Dendritic cell treated with granulocyte-macrophage colony-stimulating factor and Interleukin-4, amounts not matched to agents 40 ng/mL and 50 ng/mL, for 4 days (primary cell): ENCODE measurements at regions not wholly inside any gene's neighbourhood (a gene's known extent, or its start where the extent isn't known, plus 50 kb on each side); places are given as distances from the start of the nearest gene placed in this dataset.

Experiments used
- H3K27ac Mint-ChIP-seq: one replicate; pipeline ENCODE4 v1.8.0; 2022; ENCODE audit warnings: mild to moderate bottlenecking, mixed read lengths
- H3K27me3 Mint-ChIP-seq: one replicate; pipeline ENCODE4 v1.8.0; 2022; ENCODE audit warnings: mild to moderate bottlenecking, mixed read lengths
- H3K36me3 Mint-ChIP-seq: one replicate; pipeline ENCODE4 v1.8.0; 2022; ENCODE audit warnings: low read depth, mixed read lengths
- H3K4me1 Mint-ChIP-seq: one replicate; pipeline ENCODE4 v1.8.0; 2022; ENCODE audit warnings: low read depth, mixed read lengths
- H3K4me3 Mint-ChIP-seq: one replicate; pipeline ENCODE4 v1.8.0; 2022; ENCODE audit warnings: mild to moderate bottlenecking, moderate library complexity, mixed read lengths
- H3K9me3 Mint-ChIP-seq: one replicate; pipeline ENCODE4 v1.8.0; 2022; ENCODE audit warnings: mixed read lengths
- intact Hi-C: fragments of 100-400 bp; cut with micrococcal nuclease; formaldehyde crosslinking; loops from one replicate; pipeline ENCODE4 v1.15.0; 2022

- Mint-ChIP-seq H3K36me3 (no peaks in the 10 kb centered on the region), H3K4me1 (no peaks in the 10 kb centered on the region), H3K27ac (no peak overlapping the region), H3K9me3 (no peaks in the 10 kb centered on the region), H3K27me3 (peaks cover 36% of the 10 kb centered on the region), H3K4me3 (no peak overlapping the region)
- intact Hi-C loops, result no loop called here
Observed at GRCh38 chr9:88721495-88722279, 186.7 kb downstream of the NXNL2 start.

- Mint-ChIP-seq H3K9me3 (no peaks in the 10 kb centered on the region), H3K36me3 (no peaks in the 10 kb centered on the region), H3K4me3 (no peak overlapping the region), H3K4me1 (no peaks in the 10 kb centered on the region), H3K27me3 (peaks cover 39% of the 10 kb centered on the region), H3K27ac (no peak overlapping the region)
- intact Hi-C loops, result no loop called here
Observed at GRCh38 chr9:88722753-88723152, 187.8 kb downstream of the NXNL2 start.

- no peaks in the 10 kb centered on the region for H3K4me1 Mint-ChIP-seq
Observed at GRCh38 chr9:88723751-88724150, 188.8 kb downstream of the NXNL2 start.

GRCh38 chr9:88724331-88724730 lies 189.4 kb downstream of the NXNL2 start:
- no peak overlapping the region for H3K27ac Mint-ChIP-seq
- intact Hi-C loops, result no loop called here
- H3K4me3 Mint-ChIP-seq, result no peak overlapping the region
- H3K4me1 Mint-ChIP-seq, result no peaks in the 10 kb centered on the region
- peaks cover 38% of the 10 kb centered on the region for H3K27me3 Mint-ChIP-seq
- no peaks in the 10 kb centered on the region for H3K9me3 Mint-ChIP-seq
- no peaks in the 10 kb centered on the region for H3K36me3 Mint-ChIP-seq

More at GRCh38 chr9:88723751-88724150, 188.8 kb downstream of the NXNL2 start:
- H3K9me3 Mint-ChIP-seq, result no peaks in the 10 kb centered on the region
- H3K27me3 Mint-ChIP-seq, result peaks cover 35% of the 10 kb centered on the region
- intact Hi-C loops, result no loop called here
- H3K36me3 Mint-ChIP-seq, result no peaks in the 10 kb centered on the region
- H3K4me3 Mint-ChIP-seq, result no peak overlapping the region
- H3K27ac Mint-ChIP-seq, result no peak overlapping the region

- Mint-ChIP-seq H3K27me3 (peaks cover 40% of the 10 kb centered on the region), H3K4me1 (no peaks in the 10 kb centered on the region), H3K9me3 (peaks cover 5% of the 10 kb centered on the region), H3K36me3 (no peaks in the 10 kb centered on the region), H3K4me3 (no peak overlapping the region), H3K27ac (no peak overlapping the region)
- intact Hi-C loops, result no loop called here
Observed at GRCh38 chr9:88725300-88726019, 190.5 kb downstream of the NXNL2 start.

GRCh38 chr9:88726803-88727202 lies 191.8 kb downstream of the NXNL2 start:
- Mint-ChIP-seq H3K9me3 (peaks cover 15% of the 10 kb centered on the region), H3K27ac (no peak overlapping the region), H3K4me3 (no peak overlapping the region), H3K4me1 (no peaks in the 10 kb centered on the region), H3K27me3 (peaks cover 35% of the 10 kb centered on the region), H3K36me3 (no peaks in the 10 kb centered on the region)
- intact Hi-C loops, result no loop called here

GRCh38 chr9:88730780-88731179 lies 195.8 kb downstream of the NXNL2 start:
- Mint-ChIP-seq H3K4me1 (no peaks in the 10 kb centered on the region), H3K27ac (no peak overlapping the region), H3K9me3 (peaks cover 15% of the 10 kb centered on the region), H3K4me3 (no peak overlapping the region), H3K27me3 (peaks cover 33% of the 10 kb centered on the region), H3K36me3 (no peaks in the 10 kb centered on the region)
- intact Hi-C loops, result no loop called here

GRCh38 chr9:88732128-88732527 lies 197.2 kb downstream of the NXNL2 start:
- no peaks in the 10 kb centered on the region for H3K4me1 Mint-ChIP-seq
- no peak overlapping the region for H3K4me3 Mint-ChIP-seq
- peaks cover 15% of the 10 kb centered on the region for H3K9me3 Mint-ChIP-seq
- H3K27ac Mint-ChIP-seq, result no peak overlapping the region
- H3K36me3 Mint-ChIP-seq, result no peaks in the 10 kb centered on the region
- intact Hi-C loops, result no loop called here
- peaks cover 36% of the 10 kb centered on the region for H3K27me3 Mint-ChIP-seq

GRCh38 chr9:88733651-88734421 lies 198.9 kb downstream of the NXNL2 start:
- H3K27ac Mint-ChIP-seq, result no peak overlapping the region
- H3K4me1 Mint-ChIP-seq, result no peaks in the 10 kb centered on the region
- intact Hi-C loops, result no loop called here
- H3K36me3 Mint-ChIP-seq, result no peaks in the 10 kb centered on the region
- peaks cover 42% of the 10 kb centered on the region for H3K27me3 Mint-ChIP-seq
- peaks cover 15% of the 10 kb centered on the region for H3K9me3 Mint-ChIP-seq
- H3K4me3 Mint-ChIP-seq, result no peak overlapping the region

GRCh38 chr9:88734527-88734926 lies 199.5 kb downstream of the NXNL2 start:
- Mint-ChIP-seq H3K4me1 (no peaks in the 10 kb centered on the region), H3K27ac (no peak overlapping the region), H3K27me3 (peaks cover 37% of the 10 kb centered on the region), H3K36me3 (no peaks in the 10 kb centered on the region), H3K4me3 (no peak overlapping the region), H3K9me3 (peaks cover 15% of the 10 kb centered on the region)
- intact Hi-C loops, result no loop called here

GRCh38 chr9:88736136-88736637 lies 201.2 kb downstream of the NXNL2 start:
- Mint-ChIP-seq H3K36me3 (no peaks in the 10 kb centered on the region), H3K4me1 (no peaks in the 10 kb centered on the region), H3K27me3 (peaks cover 35% of the 10 kb centered on the region), H3K4me3 (no peak overlapping the region), H3K9me3 (peaks cover 2% of the 10 kb centered on the region), H3K27ac (no peak overlapping the region)
- intact Hi-C loops, result no loop called here

GRCh38 chr9:88737031-88737430 lies 202.1 kb downstream of the NXNL2 start:
- H3K27ac Mint-ChIP-seq, result no peak overlapping the region
- H3K9me3 Mint-ChIP-seq, result no peaks in the 10 kb centered on the region
- peaks cover 38% of the 10 kb centered on the region for H3K27me3 Mint-ChIP-seq
- H3K4me1 Mint-ChIP-seq, result no peaks in the 10 kb centered on the region
- no peak overlapping the region for H3K4me3 Mint-ChIP-seq
- no peaks in the 10 kb centered on the region for H3K36me3 Mint-ChIP-seq
- intact Hi-C loops, result no loop called here

GRCh38 chr9:88737876-88738275 lies 202.9 kb downstream of the NXNL2 start:
- H3K9me3 Mint-ChIP-seq, result no peaks in the 10 kb centered on the region
- H3K27me3 Mint-ChIP-seq, result peaks cover 41% of the 10 kb centered on the region
- H3K36me3 Mint-ChIP-seq, result no peaks in the 10 kb centered on the region
- no peaks in the 10 kb centered on the region for H3K4me1 Mint-ChIP-seq
- intact Hi-C loops, result no loop called here
- no peak overlapping the region for H3K27ac Mint-ChIP-seq
- H3K4me3 Mint-ChIP-seq, result no peak overlapping the region

GRCh38 chr9:88738709-88739108 lies 203.7 kb downstream of the NXNL2 start:
- Mint-ChIP-seq H3K4me3 (no peak overlapping the region), H3K9me3 (no peaks in the 10 kb centered on the region), H3K4me1 (no peaks in the 10 kb centered on the region), H3K36me3 (no peaks in the 10 kb centered on the region), H3K27me3 (peaks cover 40% of the 10 kb centered on the region), H3K27ac (no peak overlapping the region)
- intact Hi-C loops, result no loop called here
